GM23338 (cell line): ENCODE measurements at regions not wholly inside any gene's neighbourhood (a gene's known extent, or its start where the extent isn't known, plus 50 kb on each side); places are given as distances from the start of the nearest gene placed in this dataset.

Source experiments
- ATAC-seq: fragments of 200-7000 bp; cut with Tn5 transposase; 3 replicates; pipeline ENCODE4 v1.9.1; 2020
- DNase-seq: peaks from one replicate; pipeline ENCODE4 v3.0.0-alpha.2; 2015; ENCODE audit warnings: low spot score
- H2AFZ ChIP-seq: fragments of 200-600 bp; sonication (generic); 2 replicates; pipeline ENCODE4 v1.8.0; 2016; ENCODE audit warnings: antibody characterized with exemption, mild to moderate bottlenecking, moderate library complexity
- H3F3A ChIP-seq: fragments of 200-600 bp; sonication (generic); replicated peaks from 2 replicates; pipeline ENCODE4 v1.8.0; 2017; ENCODE audit warnings: antibody characterized with exemption, mixed run types, low read depth
- H3K27ac ChIP-seq: fragments of 200-600 bp; sonication (generic); 2 replicates; pipeline ENCODE4 v1.6.1; 2016; ENCODE audit warnings: low read depth
- H3K27me3 ChIP-seq: fragments of 200-600 bp; sonication (generic); 2 replicates; pipeline ENCODE4 v1.8.0; 2016; ENCODE audit warnings: mild to moderate bottlenecking, mixed run types, moderate library complexity; ENCODE audit not compliant: insufficient read depth
- H3K36me3 ChIP-seq: fragments of 200-600 bp; sonication (generic); 2 replicates; pipeline ENCODE4 v1.8.0; 2016; ENCODE audit warnings: mild to moderate bottlenecking; ENCODE audit not compliant: insufficient read depth
- H3K4me1 ChIP-seq: fragments of 200-600 bp; sonication (generic); 2 replicates; pipeline ENCODE4 v1.8.0; 2016; ENCODE audit warnings: mild to moderate bottlenecking, moderate library complexity; ENCODE audit not compliant: insufficient read depth
- H3K4me2 ChIP-seq: fragments of 200-600 bp; sonication (generic); 2 replicates; pipeline ENCODE4 v1.7.1; 2017; ENCODE audit warnings: mixed run types
- H3K4me3 ChIP-seq: fragments of 200-600 bp; sonication (generic); 2 replicates; pipeline ENCODE4 v1.6.1; 2016; ENCODE audit warnings: mixed run types
- H3K79me2 ChIP-seq: fragments of 200-600 bp; sonication (generic); replicated peaks from 2 replicates; pipeline ENCODE4 v1.8.0; 2017; ENCODE audit warnings: mild to moderate bottlenecking; ENCODE audit not compliant: insufficient read depth
- H3K9me2 ChIP-seq: fragments of 200-600 bp; sonication (generic); 2 replicates; pipeline ENCODE4 v1.8.0; 2017; ENCODE audit not compliant: insufficient read depth
- H4K20me1 ChIP-seq: fragments of 200-600 bp; sonication (generic); replicated peaks from 2 replicates; pipeline ENCODE4 v1.8.0; 2017; ENCODE audit warnings: mild to moderate bottlenecking; ENCODE audit not compliant: insufficient read depth
- H3K27ac Mint-ChIP-seq: 2 replicates; pipeline ENCODE4 v1.8.0; 2020; ENCODE audit warnings: inconsistent platforms, mild to moderate bottlenecking, moderate library complexity, mixed read lengths
- H3K27me3 Mint-ChIP-seq: 3 replicates; pipeline ENCODE4 v1.8.0; 2022; ENCODE audit warnings: low read depth, mild to moderate bottlenecking, moderate library complexity, mixed read lengths, inconsistent platforms; ENCODE audit not compliant: insufficient read depth, poor library complexity
- H3K36me3 Mint-ChIP-seq: 3 replicates; pipeline ENCODE4 v1.8.0; 2021; ENCODE audit warnings: low read depth, mild to moderate bottlenecking, inconsistent platforms, moderate library complexity, mixed read lengths
- H3K4me1 Mint-ChIP-seq: 3 replicates; pipeline ENCODE4 v1.8.0; 2020; ENCODE audit warnings: mild to moderate bottlenecking, inconsistent platforms, mixed read lengths
- H3K4me3 Mint-ChIP-seq: 3 replicates; pipeline ENCODE4 v1.8.0; 2021; ENCODE audit warnings: moderate library complexity, mild to moderate bottlenecking, inconsistent platforms, mixed read lengths
- H3K9me3 Mint-ChIP-seq: 3 replicates; pipeline ENCODE4 v1.8.0; 2020; ENCODE audit warnings: moderate library complexity, mild to moderate bottlenecking, inconsistent platforms, mixed read lengths
- CREB1 ChIP-seq: fragments of 250-450 bp; sonication (Bioruptor Pico); IDR thresholded peaks from 2 replicates; pipeline ENCODE4 v1.5.0; 2020; ENCODE audit warnings: low read depth, mild to moderate bottlenecking, moderate library complexity
- EZH2 ChIP-seq: fragments of 200-600 bp; sonication (generic); IDR thresholded peaks from one replicate; pipeline ENCODE4 v1.8.0; 2017; ENCODE audit warnings: antibody characterized with exemption, mild to moderate bottlenecking, low read depth; ENCODE audit not compliant: unreplicated experiment
- EZH2phosphoT487 ChIP-seq: fragments of 200-600 bp; sonication (generic); IDR thresholded peaks from one replicate; pipeline ENCODE4 v1.8.1; 2018; ENCODE audit warnings: antibody characterized with exemption; ENCODE audit not compliant: unreplicated experiment
- JUNB ChIP-seq: IDR thresholded peaks from one replicate; pipeline ENCODE4 v1.6.1; 2016; ENCODE audit warnings: antibody characterized with exemption; ENCODE audit not compliant: unreplicated experiment
- NANOG ChIP-seq: IDR thresholded peaks from 2 replicates; pipeline ENCODE4 v1.6.1; 2016; ENCODE audit warnings: antibody characterized with exemption, borderline replicate concordance
- POLR2AphosphoS5 ChIP-seq: IDR thresholded peaks from 2 replicates; pipeline ENCODE4 v1.6.1; 2016; ENCODE audit warnings: antibody characterized with exemption, low read depth
- STAT1 ChIP-seq: IDR thresholded peaks from one replicate; pipeline ENCODE4 v1.6.1; 2016; ENCODE audit warnings: antibody characterized with exemption; ENCODE audit not compliant: unreplicated experiment
- ZNF114 ChIP-seq: fragments of 250-450 bp; sonication (Bioruptor Pico); IDR thresholded peaks from 2 replicates; pipeline ENCODE4 v1.5.0; 2020; ENCODE audit warnings: mild to moderate bottlenecking, moderate library complexity
- ZNF331 ChIP-seq: fragments of 250-450 bp; sonication (Bioruptor Pico); IDR thresholded peaks from 2 replicates; pipeline ENCODE4 v1.5.0; 2020; ENCODE audit warnings: low read depth, mild to moderate bottlenecking, moderate library complexity
- TF ChIP-seq, protein P1 (sequence below), 2 experiments: fragments of 200-600 bp in 1 of 2; sonication (generic) in 1 of 2; conservative IDR thresholded peaks; 2 replicates each; pipeline versions ENCODE4 v1.5.1 to v1.6.1; 2016 to 2017; ENCODE audit warnings: antibody characterized with exemption in 2 of 2, low read depth in 2 of 2, mild to moderate bottlenecking in 2 of 2, moderate library complexity in 1 of 2
- TF ChIP-seq, protein P2 (sequence below): IDR thresholded peaks from one replicate; pipeline ENCODE4 v1.6.1; 2018; ENCODE audit warnings: antibody characterized with exemption; ENCODE audit not compliant: unreplicated experiment
- TF ChIP-seq, protein P3 (sequence below): IDR thresholded peaks from 2 replicates; pipeline ENCODE4 v1.6.1; 2016; ENCODE audit warnings: antibody characterized with exemption

DNA sequence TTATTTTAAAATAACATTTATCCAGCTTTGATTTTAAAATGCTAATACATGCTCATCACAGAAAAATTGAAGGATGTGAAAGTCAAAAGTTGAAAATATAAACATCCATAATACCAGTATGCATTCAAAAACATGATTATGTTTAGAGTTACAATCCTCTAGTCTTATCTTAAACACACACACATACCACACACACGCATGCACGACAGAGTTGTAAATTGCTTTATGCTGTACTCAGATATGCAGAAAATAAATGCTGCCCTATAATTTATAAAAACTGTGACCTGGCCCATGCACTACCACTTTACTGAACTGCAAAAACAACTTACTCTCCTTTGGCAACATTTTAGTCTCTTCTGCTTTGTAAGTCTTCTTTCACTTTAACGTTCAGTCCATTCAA lies 793.0 kb upstream of the FANCL start:
- H3K36me3 Mint-ChIP-seq, result no peaks in the 10 kb centered on the region
- H3K4me3 Mint-ChIP-seq, result no peak overlapping the region
- no peaks in the 10 kb centered on the region for H3K4me1 Mint-ChIP-seq
- no peak overlapping the region for H3K4me2 ChIP-seq
- TF ChIP-seq, protein P1, sequence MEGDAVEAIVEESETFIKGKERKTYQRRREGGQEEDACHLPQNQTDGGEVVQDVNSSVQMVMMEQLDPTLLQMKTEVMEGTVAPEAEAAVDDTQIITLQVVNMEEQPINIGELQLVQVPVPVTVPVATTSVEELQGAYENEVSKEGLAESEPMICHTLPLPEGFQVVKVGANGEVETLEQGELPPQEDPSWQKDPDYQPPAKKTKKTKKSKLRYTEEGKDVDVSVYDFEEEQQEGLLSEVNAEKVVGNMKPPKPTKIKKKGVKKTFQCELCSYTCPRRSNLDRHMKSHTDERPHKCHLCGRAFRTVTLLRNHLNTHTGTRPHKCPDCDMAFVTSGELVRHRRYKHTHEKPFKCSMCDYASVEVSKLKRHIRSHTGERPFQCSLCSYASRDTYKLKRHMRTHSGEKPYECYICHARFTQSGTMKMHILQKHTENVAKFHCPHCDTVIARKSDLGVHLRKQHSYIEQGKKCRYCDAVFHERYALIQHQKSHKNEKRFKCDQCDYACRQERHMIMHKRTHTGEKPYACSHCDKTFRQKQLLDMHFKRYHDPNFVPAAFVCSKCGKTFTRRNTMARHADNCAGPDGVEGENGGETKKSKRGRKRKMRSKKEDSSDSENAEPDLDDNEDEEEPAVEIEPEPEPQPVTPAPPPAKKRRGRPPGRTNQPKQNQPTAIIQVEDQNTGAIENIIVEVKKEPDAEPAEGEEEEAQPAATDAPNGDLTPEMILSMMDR (conservative IDR thresholded peaks at IDR 0.05; ENCODE audit: low read depth in 2 of 2), result no peak
- TF ChIP-seq EZH2, result no peak
- no peaks in the 10 kb centered on the region; the same call in 1 of the 2 replicates for H3K9me2 ChIP-seq
- no peaks in the 10 kb centered on the region for H3K27me3 ChIP-seq
- H3K79me2 ChIP-seq, result no peaks in the 10 kb centered on the region
- no peaks in the 10 kb centered on the region for H3K9me3 Mint-ChIP-seq
- H3K36me3 ChIP-seq, result no peaks in the 10 kb centered on the region
- no peaks in the 10 kb centered on the region for H4K20me1 ChIP-seq
- H2AFZ ChIP-seq, result no peak overlapping the region
- no peaks in the 10 kb centered on the region for H3F3A ChIP-seq
- no peak for ATAC-seq
- no peak overlapping the region for H3K4me3 ChIP-seq
- no peak for DNase-seq
- H3K27ac Mint-ChIP-seq, result no peak overlapping the region
- H3K27me3 Mint-ChIP-seq, result peaks cover 1% of the 10 kb centered on the region
- no peaks in the 10 kb centered on the region for H3K4me1 ChIP-seq
- H3K27ac ChIP-seq, result no peak overlapping the region

DNA sequence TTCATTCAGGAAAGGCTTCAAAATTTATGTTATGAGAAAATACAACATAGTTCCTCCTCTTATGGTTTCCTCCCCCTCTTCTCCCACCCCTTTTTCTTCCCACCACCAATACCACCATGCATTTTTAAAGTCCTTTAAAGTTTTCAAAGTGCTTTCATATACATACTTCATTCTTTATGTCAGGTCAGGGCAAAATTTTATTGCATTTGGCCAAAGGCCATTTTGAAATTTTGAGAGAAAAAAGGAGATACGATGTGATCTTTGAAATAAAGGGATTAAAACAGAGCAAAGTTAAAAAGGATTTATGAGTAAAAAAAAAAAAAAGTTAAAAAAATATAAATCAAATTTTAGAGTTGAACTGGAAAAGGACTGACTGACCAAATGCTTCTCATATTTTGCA lies 792.5 kb upstream of the FANCL start:
- no peaks in the 10 kb centered on the region for H3K4me1 Mint-ChIP-seq
- H3K4me2 ChIP-seq, result no peak overlapping the region
- no peak overlapping the region for H3K4me3 ChIP-seq
- no peak for ATAC-seq
- peaks cover 1% of the 10 kb centered on the region for H3K27me3 Mint-ChIP-seq
- H3K4me3 Mint-ChIP-seq, result no peak overlapping the region
- H3K9me3 Mint-ChIP-seq, result no peaks in the 10 kb centered on the region
- no peak overlapping the region for H3K27ac ChIP-seq
- no peak for DNase-seq
- no peaks in the 10 kb centered on the region for H3K4me1 ChIP-seq
- H2AFZ ChIP-seq, result no peak overlapping the region
- H3F3A ChIP-seq, result no peaks in the 10 kb centered on the region
- no peaks in the 10 kb centered on the region for H3K36me3 ChIP-seq
- no peaks in the 10 kb centered on the region for H3K79me2 ChIP-seq
- no peaks in the 10 kb centered on the region for H3K36me3 Mint-ChIP-seq
- H3K27me3 ChIP-seq, result no peaks in the 10 kb centered on the region
- H3K27ac Mint-ChIP-seq, result no peak overlapping the region
- no peaks in the 10 kb centered on the region for H4K20me1 ChIP-seq
- no peaks in the 10 kb centered on the region; the same call in 1 of the 2 replicates for H3K9me2 ChIP-seq
- TF ChIP-seq ZNF331 (CRISPR knock-in tag) (no peak), NANOG (no peak), POLR2AphosphoS5 (no peak), EZH2 (no peak), STAT1 (no peak), EZH2phosphoT487 (no peak), ZNF114 (CRISPR knock-in tag) (no peak), JUNB (no peak), CREB1 (no peak)
- TF ChIP-seq, protein P1 (conservative IDR thresholded peaks at IDR 0.05; ENCODE audit: low read depth in 2 of 2), result no peak
- TF ChIP-seq, protein P2, sequence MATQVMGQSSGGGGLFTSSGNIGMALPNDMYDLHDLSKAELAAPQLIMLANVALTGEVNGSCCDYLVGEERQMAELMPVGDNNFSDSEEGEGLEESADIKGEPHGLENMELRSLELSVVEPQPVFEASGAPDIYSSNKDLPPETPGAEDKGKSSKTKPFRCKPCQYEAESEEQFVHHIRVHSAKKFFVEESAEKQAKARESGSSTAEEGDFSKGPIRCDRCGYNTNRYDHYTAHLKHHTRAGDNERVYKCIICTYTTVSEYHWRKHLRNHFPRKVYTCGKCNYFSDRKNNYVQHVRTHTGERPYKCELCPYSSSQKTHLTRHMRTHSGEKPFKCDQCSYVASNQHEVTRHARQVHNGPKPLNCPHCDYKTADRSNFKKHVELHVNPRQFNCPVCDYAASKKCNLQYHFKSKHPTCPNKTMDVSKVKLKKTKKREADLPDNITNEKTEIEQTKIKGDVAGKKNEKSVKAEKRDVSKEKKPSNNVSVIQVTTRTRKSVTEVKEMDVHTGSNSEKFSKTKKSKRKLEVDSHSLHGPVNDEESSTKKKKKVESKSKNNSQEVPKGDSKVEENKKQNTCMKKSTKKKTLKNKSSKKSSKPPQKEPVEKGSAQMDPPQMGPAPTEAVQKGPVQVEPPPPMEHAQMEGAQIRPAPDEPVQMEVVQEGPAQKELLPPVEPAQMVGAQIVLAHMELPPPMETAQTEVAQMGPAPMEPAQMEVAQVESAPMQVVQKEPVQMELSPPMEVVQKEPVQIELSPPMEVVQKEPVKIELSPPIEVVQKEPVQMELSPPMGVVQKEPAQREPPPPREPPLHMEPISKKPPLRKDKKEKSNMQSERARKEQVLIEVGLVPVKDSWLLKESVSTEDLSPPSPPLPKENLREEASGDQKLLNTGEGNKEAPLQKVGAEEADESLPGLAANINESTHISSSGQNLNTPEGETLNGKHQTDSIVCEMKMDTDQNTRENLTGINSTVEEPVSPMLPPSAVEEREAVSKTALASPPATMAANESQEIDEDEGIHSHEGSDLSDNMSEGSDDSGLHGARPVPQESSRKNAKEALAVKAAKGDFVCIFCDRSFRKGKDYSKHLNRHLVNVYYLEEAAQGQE, result no peak
- TF ChIP-seq, protein P3, sequence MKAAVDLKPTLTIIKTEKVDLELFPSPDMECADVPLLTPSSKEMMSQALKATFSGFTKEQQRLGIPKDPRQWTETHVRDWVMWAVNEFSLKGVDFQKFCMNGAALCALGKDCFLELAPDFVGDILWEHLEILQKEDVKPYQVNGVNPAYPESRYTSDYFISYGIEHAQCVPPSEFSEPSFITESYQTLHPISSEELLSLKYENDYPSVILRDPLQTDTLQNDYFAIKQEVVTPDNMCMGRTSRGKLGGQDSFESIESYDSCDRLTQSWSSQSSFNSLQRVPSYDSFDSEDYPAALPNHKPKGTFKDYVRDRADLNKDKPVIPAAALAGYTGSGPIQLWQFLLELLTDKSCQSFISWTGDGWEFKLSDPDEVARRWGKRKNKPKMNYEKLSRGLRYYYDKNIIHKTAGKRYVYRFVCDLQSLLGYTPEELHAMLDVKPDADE, result no peak
